ENCODE measurements at regions not wholly inside any gene's neighbourhood (a gene's known extent, or its start where the extent isn't known, plus 50 kb on each side); places are given as distances from the start of the nearest gene placed in this dataset.

GRCh38 chr6:135665935-135666334 lies 168.4 kb upstream of the AHI1 start:
- no peak for TF ChIP-seq CTCF (IDR thresholded peaks at IDR 0.05; ENCODE audit: low read depth, low read length)
- H3K4me3 ChIP-seq (ENCODE audit: low read depth, low read length), result no peak overlapping the region

- no peak for TF ChIP-seq CTCF (IDR thresholded peaks at IDR 0.05; ENCODE audit: low read depth, low read length)
- H3K4me3 ChIP-seq (ENCODE audit: low read depth, low read length), result peak overlapping the region; percentile 37
These were observed 170.3 kb upstream of the AHI1 start for GRCh38 chr6:135667691-135668455.

GRCh38 chr6:135672256-135672655 lies 174.7 kb upstream of the AHI1 start:
- no peak for TF ChIP-seq CTCF (IDR thresholded peaks at IDR 0.05; ENCODE audit: low read depth, low read length)

GRCh38 chr6:135673501-135674309 lies 176.2 kb upstream of the AHI1 start:
- no peak overlapping the region for H3K4me3 ChIP-seq (ENCODE audit: low read depth, low read length)
- no peak for TF ChIP-seq CTCF (IDR thresholded peaks at IDR 0.05; ENCODE audit: low read depth, low read length)

More at GRCh38 chr6:135672256-135672655, 174.7 kb upstream of the AHI1 start:
- no peak overlapping the region for H3K4me3 ChIP-seq (ENCODE audit: low read depth, low read length)

- TF ChIP-seq CTCF (IDR thresholded peaks at IDR 0.05; ENCODE audit: low read depth, low read length), result no peak
- no peak overlapping the region for H3K4me3 ChIP-seq (ENCODE audit: low read depth, low read length)
These were observed 176.5 kb upstream of the PDE7B start for GRCh38 chr6:135675026-135675425.

GRCh38 chr6:135675862-135676261 lies 175.6 kb upstream of the PDE7B start:
- no peak for TF ChIP-seq CTCF (IDR thresholded peaks at IDR 0.05; ENCODE audit: low read depth, low read length)
- no peak overlapping the region for H3K4me3 ChIP-seq (ENCODE audit: low read depth, low read length)
